ENCODE measurements at regions not wholly inside any gene's neighbourhood (a gene's known extent, or its start where the extent isn't known, plus 50 kb on each side); places are given as distances from the start of the nearest gene placed in this dataset.

DNA sequence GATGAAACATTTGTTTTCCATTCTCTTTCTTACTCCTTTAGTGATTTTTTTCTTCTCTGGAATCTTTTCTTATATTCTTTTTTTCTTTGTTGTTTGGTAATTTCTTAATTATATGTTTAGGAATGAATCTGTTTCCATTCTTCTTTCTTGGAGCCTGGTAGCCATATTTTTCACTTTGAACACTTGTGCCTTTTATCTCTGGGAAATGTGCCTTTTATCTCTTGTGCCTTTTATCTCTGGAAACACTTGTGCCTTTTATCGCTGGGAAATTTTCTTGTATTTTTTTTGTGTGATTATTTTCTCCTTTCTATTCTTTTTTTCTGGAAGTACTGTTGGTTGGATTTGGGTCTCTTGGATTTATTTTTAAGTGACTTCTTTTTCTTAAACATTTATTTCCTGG is 118.2 kb downstream of the LEPR start:
- TF ChIP-seq EP300 (IDR thresholded peaks at IDR 0.05): no peak
- TF ChIP-seq, protein P1, sequence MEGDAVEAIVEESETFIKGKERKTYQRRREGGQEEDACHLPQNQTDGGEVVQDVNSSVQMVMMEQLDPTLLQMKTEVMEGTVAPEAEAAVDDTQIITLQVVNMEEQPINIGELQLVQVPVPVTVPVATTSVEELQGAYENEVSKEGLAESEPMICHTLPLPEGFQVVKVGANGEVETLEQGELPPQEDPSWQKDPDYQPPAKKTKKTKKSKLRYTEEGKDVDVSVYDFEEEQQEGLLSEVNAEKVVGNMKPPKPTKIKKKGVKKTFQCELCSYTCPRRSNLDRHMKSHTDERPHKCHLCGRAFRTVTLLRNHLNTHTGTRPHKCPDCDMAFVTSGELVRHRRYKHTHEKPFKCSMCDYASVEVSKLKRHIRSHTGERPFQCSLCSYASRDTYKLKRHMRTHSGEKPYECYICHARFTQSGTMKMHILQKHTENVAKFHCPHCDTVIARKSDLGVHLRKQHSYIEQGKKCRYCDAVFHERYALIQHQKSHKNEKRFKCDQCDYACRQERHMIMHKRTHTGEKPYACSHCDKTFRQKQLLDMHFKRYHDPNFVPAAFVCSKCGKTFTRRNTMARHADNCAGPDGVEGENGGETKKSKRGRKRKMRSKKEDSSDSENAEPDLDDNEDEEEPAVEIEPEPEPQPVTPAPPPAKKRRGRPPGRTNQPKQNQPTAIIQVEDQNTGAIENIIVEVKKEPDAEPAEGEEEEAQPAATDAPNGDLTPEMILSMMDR (IDR thresholded peaks at IDR 0.05): no peak

All from sigmoid colon (tissue), 4 donors.